ENCODE measurements at regions not wholly inside any gene's neighbourhood (a gene's known extent, or its start where the extent isn't known, plus 50 kb on each side); places are given as distances from the start of the nearest gene placed in this dataset.

DNA sequence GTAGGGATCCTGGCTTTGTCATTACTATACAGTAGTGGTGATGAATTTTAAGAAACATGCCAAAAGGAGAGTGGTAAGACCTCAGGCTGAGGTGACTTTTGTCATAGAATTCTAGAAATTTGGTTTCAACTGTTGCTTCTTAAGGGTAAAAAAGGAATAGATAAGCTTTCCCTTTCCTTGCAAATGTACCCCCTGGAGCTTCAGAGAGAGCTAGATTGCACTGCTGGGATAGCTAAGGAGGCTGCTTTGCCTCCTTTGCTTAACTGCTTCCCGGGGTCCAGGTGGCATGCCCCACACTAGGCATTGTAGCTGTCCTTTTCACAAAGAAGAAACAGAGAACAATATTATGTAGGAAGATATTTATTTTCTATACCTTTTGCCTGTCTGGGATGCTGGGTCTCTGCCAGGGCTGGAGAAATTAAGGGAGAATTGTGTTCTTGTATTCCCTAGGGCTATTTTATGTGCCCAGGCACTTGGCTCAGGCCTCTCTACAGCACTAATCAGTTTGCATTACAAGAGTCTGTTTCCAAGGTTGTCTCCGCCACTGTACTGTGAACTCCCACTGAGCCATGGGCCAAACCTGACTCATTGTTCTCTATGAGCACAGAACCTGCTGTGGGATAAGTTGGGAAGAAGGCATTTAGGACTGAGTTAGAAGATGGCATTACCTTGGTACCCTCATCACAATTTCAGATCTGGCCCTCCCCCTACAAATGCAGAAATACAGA is 460.0 kb downstream of the PDCD6IP start:
- Histone ChIP-seq H3K9me3 (no peaks in the 10 kb centered on the region), H3K4me3 (no peak overlapping the region), H3K4me1 (peaks cover 0 to 57% (median 25%) of the 10 kb centered on the region in 4 donors), H3K27me3 (no peaks in the 10 kb centered on the region), H3K36me3 (no peaks in the 10 kb centered on the region), H3K27ac (no peak overlapping the region)
- intact Hi-C loops (cut with DNase I; ENCODE audit: low total_unique reads), result no loop called here
- DNase-seq, result no peak
- TF ChIP-seq, protein P1, sequence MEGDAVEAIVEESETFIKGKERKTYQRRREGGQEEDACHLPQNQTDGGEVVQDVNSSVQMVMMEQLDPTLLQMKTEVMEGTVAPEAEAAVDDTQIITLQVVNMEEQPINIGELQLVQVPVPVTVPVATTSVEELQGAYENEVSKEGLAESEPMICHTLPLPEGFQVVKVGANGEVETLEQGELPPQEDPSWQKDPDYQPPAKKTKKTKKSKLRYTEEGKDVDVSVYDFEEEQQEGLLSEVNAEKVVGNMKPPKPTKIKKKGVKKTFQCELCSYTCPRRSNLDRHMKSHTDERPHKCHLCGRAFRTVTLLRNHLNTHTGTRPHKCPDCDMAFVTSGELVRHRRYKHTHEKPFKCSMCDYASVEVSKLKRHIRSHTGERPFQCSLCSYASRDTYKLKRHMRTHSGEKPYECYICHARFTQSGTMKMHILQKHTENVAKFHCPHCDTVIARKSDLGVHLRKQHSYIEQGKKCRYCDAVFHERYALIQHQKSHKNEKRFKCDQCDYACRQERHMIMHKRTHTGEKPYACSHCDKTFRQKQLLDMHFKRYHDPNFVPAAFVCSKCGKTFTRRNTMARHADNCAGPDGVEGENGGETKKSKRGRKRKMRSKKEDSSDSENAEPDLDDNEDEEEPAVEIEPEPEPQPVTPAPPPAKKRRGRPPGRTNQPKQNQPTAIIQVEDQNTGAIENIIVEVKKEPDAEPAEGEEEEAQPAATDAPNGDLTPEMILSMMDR (IDR thresholded peaks at IDR 0.05), result no peak

DNA sequence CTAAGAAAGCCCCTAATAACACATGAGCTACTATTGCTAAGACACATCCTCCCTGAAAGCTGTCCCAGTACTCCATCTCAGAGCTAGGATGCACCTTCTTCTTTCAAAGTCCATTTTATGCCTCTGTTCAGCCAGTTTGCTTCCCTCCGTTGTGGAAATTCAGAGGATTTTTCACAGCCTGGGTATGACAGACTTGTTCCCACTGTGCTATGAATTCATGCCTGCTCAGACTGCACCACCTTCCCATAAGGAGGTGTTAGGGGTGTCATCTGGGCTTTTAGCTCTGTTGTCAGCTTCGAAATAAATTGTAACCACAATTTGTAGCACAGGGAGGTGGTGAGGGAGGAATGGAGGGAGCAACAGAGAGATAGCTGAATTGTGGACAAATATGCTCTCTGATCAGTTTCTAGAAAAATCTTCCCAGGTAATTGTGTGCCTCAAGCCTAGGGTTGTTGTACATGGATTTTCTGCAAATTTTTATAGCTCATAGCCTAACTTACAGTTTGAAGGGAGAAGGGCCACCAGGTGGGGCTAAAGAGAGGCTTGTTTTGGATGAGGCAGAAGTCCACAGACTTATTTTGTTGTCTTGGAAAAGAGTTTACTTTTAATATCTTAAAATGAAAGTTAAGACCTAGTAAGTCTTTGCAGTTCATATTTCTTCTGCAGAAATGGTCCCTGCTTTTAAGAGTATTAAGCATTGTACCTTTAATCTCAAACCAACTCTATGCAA is 462.0 kb downstream of the PDCD6IP start:
- DNase-seq, result peak; percentile 47 to 68
- Histone ChIP-seq H3K4me1 (peaks cover 0 to 77% (median 41%) of the 10 kb centered on the region in 4 donors), H3K4me3 (no peak overlapping the region), H3K27ac (peak overlapping the region; percentile 39 to 51), H3K27me3 (no peaks in the 10 kb centered on the region), H3K9me3 (no peaks in the 10 kb centered on the region), H3K36me3 (no peaks in the 10 kb centered on the region)
- intact Hi-C loops (cut with DNase I; ENCODE audit: low total_unique reads), result no loop called here
- TF ChIP-seq, protein P1 (IDR thresholded peaks at IDR 0.05), result peak; percentile 58 to 64

DNA sequence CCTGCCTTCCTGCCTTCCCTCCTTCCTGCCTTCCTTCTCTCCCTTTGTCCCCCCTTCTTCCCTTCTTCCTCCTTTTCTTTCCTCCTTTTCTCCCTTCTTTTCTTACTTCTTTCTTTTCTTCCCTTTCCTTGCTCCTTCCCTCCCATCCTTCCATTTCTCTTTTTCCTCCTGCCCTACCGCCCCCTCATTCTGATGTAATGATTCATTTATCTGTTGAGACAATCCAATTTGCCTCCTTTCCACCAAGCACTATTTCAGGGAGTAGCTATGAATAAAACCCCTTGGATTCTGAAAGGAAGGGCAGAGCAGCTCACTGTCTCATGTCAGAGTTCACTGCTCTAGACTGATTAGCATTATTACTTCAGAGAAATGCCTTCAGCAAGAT is 462.6 kb downstream of the PDCD6IP start:
- DNase-seq, result no peak
- no peaks in the 10 kb centered on the region for H3K27me3 ChIP-seq
- H3K4me3 ChIP-seq, result no peak overlapping the region
- TF ChIP-seq, protein P1 (IDR thresholded peaks at IDR 0.05), result no peak
- intact Hi-C loops (cut with DNase I; ENCODE audit: low total_unique reads), result no loop called here
- H3K36me3 ChIP-seq, result no peaks in the 10 kb centered on the region
- peaks cover 0 to 75% (median 38%) of the 10 kb centered on the region in 4 donors for H3K4me1 ChIP-seq
- no peaks in the 10 kb centered on the region for H3K9me3 ChIP-seq
- peak overlapping the region; percentile 39 to 51 for H3K27ac ChIP-seq

DNA sequence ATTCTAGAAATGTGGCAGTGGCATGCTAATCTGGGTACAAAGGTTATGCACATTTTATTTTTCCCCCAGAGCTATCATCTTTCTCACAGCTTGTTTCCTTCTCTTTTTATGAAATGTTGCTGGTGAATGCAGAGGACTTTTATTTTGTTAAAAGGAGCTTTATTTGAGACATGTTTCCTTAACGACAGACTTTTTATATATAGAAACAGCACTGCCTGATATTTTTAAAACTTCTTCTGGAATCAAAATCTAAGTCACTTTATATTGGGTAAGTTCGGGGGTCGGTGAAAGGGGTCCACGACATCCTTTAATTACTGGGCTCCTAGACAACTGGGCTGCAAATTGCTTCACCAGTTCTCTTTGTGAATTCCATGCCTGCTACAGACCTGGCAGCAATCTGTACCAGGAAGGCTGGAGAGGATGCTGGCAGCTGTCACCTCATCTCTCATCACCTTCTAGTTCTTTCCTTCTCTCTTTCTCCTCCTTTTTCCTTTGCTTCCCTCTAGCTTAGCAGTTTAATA is 464.7 kb downstream of the PDCD6IP start:
- H3K9me3 ChIP-seq, result no peaks in the 10 kb centered on the region
- H3K27ac ChIP-seq, result peak overlapping the region; percentile 53 to 57
- intact Hi-C loops (cut with DNase I; ENCODE audit: low total_unique reads), result no loop called here
- H3K36me3 ChIP-seq, result no peaks in the 10 kb centered on the region
- TF ChIP-seq, protein P1 (IDR thresholded peaks at IDR 0.05), result no peak
- H3K27me3 ChIP-seq, result no peaks in the 10 kb centered on the region
- H3K4me3 ChIP-seq, result no peak overlapping the region
- peaks cover 0 to 74% (median 29%) of the 10 kb centered on the region in 4 donors for H3K4me1 ChIP-seq
- DNase-seq, result no peak

DNA sequence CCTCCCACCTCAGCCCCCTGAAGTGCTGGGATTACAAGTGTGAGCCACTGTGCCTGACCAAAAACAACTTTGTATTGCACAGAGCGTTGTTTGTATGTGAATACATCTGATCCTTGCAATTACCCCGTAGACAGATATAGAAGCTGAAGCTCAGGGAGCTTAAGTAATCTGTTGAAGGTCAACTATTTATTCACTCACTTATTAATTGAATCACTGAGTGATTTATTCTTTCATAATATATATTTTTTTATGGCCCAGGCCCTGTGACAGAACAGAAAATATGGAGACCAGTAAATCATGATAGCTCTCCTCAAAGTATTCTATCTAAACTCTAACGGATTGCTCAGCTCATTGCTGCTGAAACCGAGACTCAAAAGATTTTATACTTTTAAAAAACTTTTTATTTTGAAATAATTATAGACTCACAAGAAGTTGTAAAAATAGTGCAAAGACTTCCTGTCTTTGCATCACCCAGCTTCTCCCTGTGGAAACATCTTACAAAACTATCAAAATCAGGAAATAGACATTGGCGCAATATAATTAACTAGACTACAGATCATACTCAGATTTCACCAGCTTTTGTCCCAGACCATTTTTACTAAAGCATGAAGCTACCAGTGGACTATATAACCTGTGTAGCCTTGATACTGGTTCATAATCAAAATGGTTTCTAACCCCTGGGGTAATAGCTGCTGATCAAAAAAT is 466.1 kb downstream of the PDCD6IP start:
- Histone ChIP-seq H3K4me3 (no peak overlapping the region), H3K27ac (peak overlapping the region; percentile 53 to 57), H3K9me3 (no peaks in the 10 kb centered on the region), H3K36me3 (no peaks in the 10 kb centered on the region), H3K27me3 (no peaks in the 10 kb centered on the region), H3K4me1 (peaks cover 0 to 66% (median 26%) of the 10 kb centered on the region in 4 donors)
- TF ChIP-seq, protein P1 (IDR thresholded peaks at IDR 0.05), result no peak
- intact Hi-C loops (cut with DNase I; ENCODE audit: low total_unique reads), result no loop called here
- no peak for DNase-seq
